Neural crest cell (in vitro differentiated cells): ENCODE measurements at regions not wholly inside any gene's neighbourhood (a gene's known extent, or its start where the extent isn't known, plus 50 kb on each side); places are given as distances from the start of the nearest gene placed in this dataset.

Experiments used
- DNase-seq: peaks from one replicate; pipeline ENCODE4 v3.0.0; 2021; ENCODE audit warnings: low read depth, mixed read lengths, low spot score
- H3K27ac Mint-ChIP-seq: one replicate; pipeline ENCODE4 v1.8.0; 2021; ENCODE audit warnings: mild to moderate bottlenecking, mixed read lengths; ENCODE audit not compliant: unreplicated experiment
- H3K27me3 Mint-ChIP-seq: 2 replicates; pipeline ENCODE4 v1.8.0; 2021; ENCODE audit warnings: low read depth, mild to moderate bottlenecking, mixed read lengths
- H3K36me3 Mint-ChIP-seq: 2 replicates; pipeline ENCODE4 v1.8.0; 2021; ENCODE audit warnings: low read depth, mild to moderate bottlenecking, mixed read lengths
- H3K4me1 Mint-ChIP-seq: 2 replicates; pipeline ENCODE4 v1.8.0; 2021; ENCODE audit warnings: mixed read lengths
- H3K4me3 Mint-ChIP-seq: one replicate; pipeline ENCODE4 v1.8.0; 2021; ENCODE audit warnings: mild to moderate bottlenecking, mixed read lengths
- H3K9me3 Mint-ChIP-seq: 2 replicates; pipeline ENCODE4 v1.8.0; 2021; ENCODE audit warnings: mixed read lengths
- CTCF ChIP-seq: fragments of 200-600 bp; sonication (generic); conservative IDR thresholded peaks from 2 replicates; pipeline ENCODE4 v1.5.0; 2021; ENCODE audit warnings: antibody characterized with exemption, mild to moderate bottlenecking

- Mint-ChIP-seq H3K27ac (no peak overlapping the region), H3K36me3 (no peaks in the 10 kb centered on the region), H3K4me1 (no peaks in the 10 kb centered on the region), H3K9me3 (no peaks in the 10 kb centered on the region), H3K27me3 (no peaks in the 10 kb centered on the region), H3K4me3 (no peak overlapping the region)
- no peak for TF ChIP-seq CTCF
- no peak for DNase-seq
Observed at GRCh38 chr15:62715946-62716345, 326.6 kb upstream of the TPM1 start.

- no peak for DNase-seq
- Mint-ChIP-seq H3K4me1 (no peaks in the 10 kb centered on the region), H3K36me3 (peaks cover under 1% of the 10 kb centered on the region), H3K9me3 (no peaks in the 10 kb centered on the region), H3K27me3 (no peaks in the 10 kb centered on the region), H3K27ac (no peak overlapping the region), H3K4me3 (no peak overlapping the region)
- TF ChIP-seq CTCF, result no peak
Observed at GRCh38 chr15:62717496-62717895, 325.1 kb upstream of the TPM1 start.

DNA sequence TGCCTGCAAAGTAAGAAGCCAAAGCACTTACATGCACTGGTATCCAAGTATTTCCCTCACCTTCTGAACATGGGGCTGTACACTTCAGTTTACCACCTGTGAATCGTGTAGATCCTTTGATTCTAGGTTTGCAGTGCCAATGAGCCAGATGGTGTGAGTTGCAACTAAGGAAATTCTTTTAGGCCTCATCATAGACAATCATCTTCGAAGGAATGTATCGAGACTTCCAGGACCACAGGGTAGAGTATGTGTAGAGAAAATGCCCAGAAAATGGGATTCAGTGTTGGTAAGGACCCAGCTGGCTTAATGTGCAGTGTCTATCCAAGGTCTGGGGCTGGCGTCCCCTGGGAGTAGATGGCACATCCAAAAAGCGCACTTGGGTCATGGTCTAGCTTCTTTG is 323.2 kb upstream of the TPM1 start:
- Mint-ChIP-seq H3K27me3 (no peaks in the 10 kb centered on the region), H3K36me3 (peaks cover 2% of the 10 kb centered on the region), H3K4me1 (no peaks in the 10 kb centered on the region), H3K9me3 (no peaks in the 10 kb centered on the region), H3K27ac (no peak overlapping the region), H3K4me3 (no peak overlapping the region)
- no peak for DNase-seq
- TF ChIP-seq CTCF, result no peak

DNA sequence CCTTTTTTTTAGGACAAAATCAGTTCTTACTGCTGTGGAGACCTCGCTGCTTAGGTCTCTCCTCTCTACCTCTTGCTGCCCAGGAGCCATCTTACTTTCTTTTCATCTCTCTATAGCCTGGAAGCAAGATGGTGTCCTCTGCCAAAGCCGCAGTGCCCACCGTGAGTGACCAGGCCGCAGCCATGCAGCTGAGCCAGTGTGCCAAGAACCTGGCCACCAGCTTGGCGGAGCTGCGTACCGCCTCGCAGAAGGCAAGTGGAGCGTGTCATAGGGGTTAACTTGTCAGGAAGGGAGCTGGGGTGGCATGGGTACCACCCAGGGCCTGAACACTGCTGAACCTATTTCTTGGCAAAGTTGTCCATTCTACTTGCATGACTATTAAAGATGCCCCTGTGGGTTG is 320.3 kb upstream of the TPM1 start:
- Mint-ChIP-seq H3K4me3 (no peak overlapping the region), H3K4me1 (no peaks in the 10 kb centered on the region), H3K36me3 (peaks cover 2% of the 10 kb centered on the region), H3K27ac (no peak overlapping the region), H3K27me3 (no peaks in the 10 kb centered on the region), H3K9me3 (no peaks in the 10 kb centered on the region)
- no peak for TF ChIP-seq CTCF
- DNase-seq, result no peak

DNA sequence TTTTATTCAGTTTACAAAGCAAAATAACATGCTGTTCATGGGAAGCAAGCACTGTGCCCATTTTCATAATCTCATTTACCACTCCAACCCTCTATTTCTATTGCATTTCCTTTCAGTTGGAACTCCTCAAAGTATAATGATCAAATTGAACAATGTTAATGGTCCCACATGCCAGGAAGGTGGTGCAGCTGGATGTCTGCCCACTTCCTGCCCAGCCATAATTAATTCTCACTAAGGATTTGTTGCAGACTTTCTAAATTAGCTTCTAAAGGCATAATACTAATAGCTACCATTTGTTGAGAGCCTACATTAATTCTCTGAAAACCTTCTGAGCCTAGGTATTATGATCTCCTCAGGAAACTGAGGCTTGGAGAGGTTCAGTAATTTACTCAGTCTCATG is 316.1 kb upstream of the TPM1 start:
- Mint-ChIP-seq H3K27me3 (no peaks in the 10 kb centered on the region), H3K4me3 (no peak overlapping the region), H3K9me3 (peaks cover 8% of the 10 kb centered on the region), H3K4me1 (no peaks in the 10 kb centered on the region), H3K27ac (no peak overlapping the region), H3K36me3 (peaks cover 17% of the 10 kb centered on the region)
- no peak for DNase-seq
- TF ChIP-seq CTCF, result no peak

DNA sequence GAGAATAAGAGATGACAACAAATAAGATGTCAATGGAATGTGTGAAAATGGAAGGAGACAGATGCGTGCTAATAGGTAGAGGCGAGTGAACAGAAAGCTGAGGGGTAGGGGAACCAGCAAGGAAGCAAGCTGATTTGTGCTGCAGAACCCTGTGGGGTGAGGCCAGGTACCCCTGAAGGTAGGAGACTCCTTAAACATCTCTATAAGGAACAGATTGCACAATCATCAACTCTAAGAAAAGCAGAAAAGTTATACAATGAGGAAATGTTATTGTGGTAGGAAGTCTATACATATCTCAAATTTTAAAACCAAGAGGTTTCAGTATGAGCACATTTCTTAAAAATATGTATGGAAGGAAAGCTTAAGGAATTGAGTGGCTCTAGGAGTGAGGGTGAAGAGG is 315.0 kb upstream of the TPM1 start:
- no peak for TF ChIP-seq CTCF
- Mint-ChIP-seq H3K36me3 (peaks cover 23% of the 10 kb centered on the region), H3K9me3 (peaks cover 8% of the 10 kb centered on the region), H3K27ac (no peak overlapping the region), H3K4me1 (no peaks in the 10 kb centered on the region), H3K4me3 (no peak overlapping the region), H3K27me3 (no peaks in the 10 kb centered on the region)
- no peak for DNase-seq
